ENCODE measurements at regions not wholly inside any gene's neighbourhood (a gene's known extent, or its start where the extent isn't known, plus 50 kb on each side); places are given as distances from the start of the nearest gene placed in this dataset.

DNA sequence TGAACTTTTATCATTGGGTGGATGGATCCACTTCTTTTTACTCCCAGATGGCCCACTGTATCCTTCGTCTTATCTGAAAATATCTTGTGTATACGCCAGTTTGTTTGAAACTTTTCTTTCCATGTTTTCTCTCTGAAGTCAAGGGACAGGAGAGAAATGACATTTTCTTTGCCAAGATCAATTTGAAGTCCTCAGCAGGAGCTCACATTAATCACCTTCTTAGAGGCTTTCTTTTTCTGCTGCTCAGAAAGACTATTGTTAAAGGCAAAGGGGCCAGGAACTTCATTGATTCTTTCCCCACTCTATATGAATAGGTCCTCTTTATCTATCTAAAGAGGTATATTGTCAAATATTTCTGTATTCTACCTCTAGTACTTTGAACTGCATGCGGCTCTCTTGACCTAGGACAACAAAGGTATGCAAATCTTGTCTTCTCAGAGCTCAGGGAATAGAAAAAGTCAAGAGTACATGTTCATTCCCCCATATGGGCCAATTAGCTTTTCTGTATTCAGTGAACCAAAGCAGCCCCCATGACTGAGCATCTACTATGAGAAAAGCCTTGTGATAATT lies 583.3 kb downstream of the HS3ST4 start:
- H3K4me3 ChIP-seq, result no peak overlapping the region
- WGBS, 4 donors, result 69 to 75% (median 73%) methylated on average over 3 of the region's 3 CpGs
- DNase-seq, result no peak
- no peak overlapping the region for H3K27ac ChIP-seq
- TF ChIP-seq POLR2A (IDR thresholded peaks at IDR 0.05), result no peak
- TF ChIP-seq, protein P1, sequence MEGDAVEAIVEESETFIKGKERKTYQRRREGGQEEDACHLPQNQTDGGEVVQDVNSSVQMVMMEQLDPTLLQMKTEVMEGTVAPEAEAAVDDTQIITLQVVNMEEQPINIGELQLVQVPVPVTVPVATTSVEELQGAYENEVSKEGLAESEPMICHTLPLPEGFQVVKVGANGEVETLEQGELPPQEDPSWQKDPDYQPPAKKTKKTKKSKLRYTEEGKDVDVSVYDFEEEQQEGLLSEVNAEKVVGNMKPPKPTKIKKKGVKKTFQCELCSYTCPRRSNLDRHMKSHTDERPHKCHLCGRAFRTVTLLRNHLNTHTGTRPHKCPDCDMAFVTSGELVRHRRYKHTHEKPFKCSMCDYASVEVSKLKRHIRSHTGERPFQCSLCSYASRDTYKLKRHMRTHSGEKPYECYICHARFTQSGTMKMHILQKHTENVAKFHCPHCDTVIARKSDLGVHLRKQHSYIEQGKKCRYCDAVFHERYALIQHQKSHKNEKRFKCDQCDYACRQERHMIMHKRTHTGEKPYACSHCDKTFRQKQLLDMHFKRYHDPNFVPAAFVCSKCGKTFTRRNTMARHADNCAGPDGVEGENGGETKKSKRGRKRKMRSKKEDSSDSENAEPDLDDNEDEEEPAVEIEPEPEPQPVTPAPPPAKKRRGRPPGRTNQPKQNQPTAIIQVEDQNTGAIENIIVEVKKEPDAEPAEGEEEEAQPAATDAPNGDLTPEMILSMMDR (IDR thresholded peaks at IDR 0.05), result no peak
- no peaks in the 10 kb centered on the region for H3K27me3 ChIP-seq
- peaks cover 0 to 21% (median 0%) of the 10 kb centered on the region in 12 donors for H3K9me3 ChIP-seq
- intact Hi-C loops (cut with DNase I), result no loop called here
- H3K36me3 ChIP-seq, result no peaks in the 10 kb centered on the region
- no peaks in the 10 kb centered on the region for H3K4me1 ChIP-seq
- no peak for ATAC-seq

DNA sequence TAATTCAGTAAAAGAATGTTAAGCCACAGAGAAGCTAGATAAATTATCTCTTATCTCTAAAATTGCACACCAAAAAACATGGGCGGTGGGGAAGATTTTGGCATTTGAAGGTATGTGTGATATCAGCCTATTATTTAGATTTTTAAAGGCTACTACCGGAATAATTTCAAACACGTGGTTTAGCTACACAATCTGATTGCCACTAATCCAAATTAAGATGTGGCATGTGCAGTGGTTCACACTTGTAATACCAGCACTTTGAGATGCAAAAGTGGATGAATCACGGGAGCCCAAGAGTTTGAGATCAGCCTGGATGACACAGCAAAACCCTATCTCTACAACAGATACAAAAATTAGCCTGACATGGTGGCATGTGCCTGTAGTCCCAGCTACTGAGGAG lies 584.5 kb downstream of the HS3ST4 start:
- H3K27me3 ChIP-seq, result no peaks in the 10 kb centered on the region
- intact Hi-C loops (cut with DNase I), result no loop called here
- DNase-seq, result no peak
- H3K36me3 ChIP-seq, result no peaks in the 10 kb centered on the region
- no peak for ATAC-seq
- no peak overlapping the region for H3K27ac ChIP-seq
- 73 to 84% (median 78%) methylated on average over 4 of the region's 4 CpGs for WGBS, 4 donors
- no peak overlapping the region for H3K4me3 ChIP-seq
- TF ChIP-seq POLR2A (IDR thresholded peaks at IDR 0.05), result no peak
- TF ChIP-seq, protein P1 (IDR thresholded peaks at IDR 0.05), result no peak
- no peaks in the 10 kb centered on the region for H3K4me1 ChIP-seq
- H3K9me3 ChIP-seq, result peaks cover 0 to 21% (median 0%) of the 10 kb centered on the region in 12 donors

DNA sequence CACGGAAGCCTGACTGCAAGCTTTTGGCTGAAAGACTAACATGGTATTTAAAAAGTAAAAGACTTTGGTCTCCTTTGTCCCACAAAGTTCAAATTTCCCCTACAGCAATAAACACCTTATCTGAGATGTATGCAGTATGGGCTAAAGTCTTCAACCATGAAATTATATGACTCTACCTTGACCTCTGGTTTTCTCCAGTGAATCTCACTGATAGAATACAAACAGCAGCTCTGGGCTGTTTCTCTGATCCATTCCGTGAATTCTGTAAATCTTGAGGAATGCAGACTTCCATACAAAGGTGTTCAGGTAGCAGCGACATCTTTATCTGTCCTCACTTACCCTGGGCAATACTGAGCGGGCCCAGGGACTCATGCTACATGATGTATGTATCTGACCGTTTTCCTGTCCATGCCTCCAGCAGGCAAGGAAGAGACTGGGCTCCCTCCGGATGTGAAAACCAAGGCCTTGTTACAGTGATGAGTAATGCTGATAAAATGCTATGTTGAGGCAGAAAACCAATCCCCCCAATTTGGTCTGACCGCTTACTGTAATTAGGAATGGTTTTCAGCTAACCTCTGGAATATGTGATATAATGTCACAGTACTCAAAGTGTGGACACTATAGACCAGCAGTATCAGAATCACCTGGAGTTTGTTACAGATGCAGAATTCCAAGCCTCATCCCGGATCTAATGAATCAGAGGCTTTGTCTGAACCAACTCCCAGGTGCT lies 589.8 kb downstream of the HS3ST4 start:
- 70 to 72% (median 72%) methylated on average over 8 of the region's 8 CpGs for WGBS, 4 donors
- H3K9me3 ChIP-seq, result peaks cover 0 to 20% (median 1%) of the 10 kb centered on the region in 12 donors
- intact Hi-C loops (cut with DNase I), result no loop called here

More for the DNA sequence above, 589.8 kb downstream of the HS3ST4 start:
- ATAC-seq, result no peak
- Histone ChIP-seq H3K4me3 (no peak overlapping the region), H3K4me1 (no peaks in the 10 kb centered on the region), H3K27me3 (no peaks in the 10 kb centered on the region), H3K27ac (no peak overlapping the region), H3K36me3 (no peaks in the 10 kb centered on the region)
- no peak for TF ChIP-seq POLR2A (IDR thresholded peaks at IDR 0.05)
- TF ChIP-seq, protein P1 (IDR thresholded peaks at IDR 0.05), result no peak
- no peak for DNase-seq

All from heart left ventricle (tissue), 16 donors.